Activated CD4-positive, CD25-positive, alpha-beta regulatory T cell treated with anti-CD3 and anti-CD28 coated beads, Interleukin-2, amount 50 U/mL, for 16 hours (primary cell): ENCODE measurements at regions not wholly inside any gene's neighbourhood (a gene's known extent, or its start where the extent isn't known, plus 50 kb on each side); places are given as distances from the start of the nearest gene placed in this dataset.
A peak's percentile ranks its signal among the peaks of the same experiment; 100 is the strongest.
"Not testable (repeated sequence)": the region's sequence is repeated elsewhere in the genome, so short reads cannot be mapped to it uniquely, and the experiment has no call there.

Source experiments
- DNase-seq: peaks from one replicate; pipeline ENCODE4 v3.0.0-alpha.2; 2020; ENCODE audit warnings: low read depth, low spot score

DNA sequence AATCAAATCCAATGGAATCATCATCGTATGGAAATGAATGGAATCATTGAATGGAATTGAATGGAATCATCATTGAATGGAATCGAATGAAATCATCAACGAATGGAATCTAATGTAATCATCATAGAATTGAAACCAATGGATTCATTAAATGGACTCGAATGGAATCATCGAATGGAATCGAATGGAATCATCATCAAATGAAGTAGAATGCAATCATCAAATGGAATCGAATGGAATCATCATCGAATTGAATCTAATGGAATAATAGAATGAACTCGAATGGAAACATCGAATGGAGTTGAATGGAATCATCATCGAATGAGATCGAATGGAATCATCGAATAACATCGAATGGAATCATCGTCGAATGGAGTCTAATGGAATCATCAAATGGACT is 232.8 kb downstream of the SHCBP1 start:
- DNase-seq, result not testable (repeated sequence)

DNA sequence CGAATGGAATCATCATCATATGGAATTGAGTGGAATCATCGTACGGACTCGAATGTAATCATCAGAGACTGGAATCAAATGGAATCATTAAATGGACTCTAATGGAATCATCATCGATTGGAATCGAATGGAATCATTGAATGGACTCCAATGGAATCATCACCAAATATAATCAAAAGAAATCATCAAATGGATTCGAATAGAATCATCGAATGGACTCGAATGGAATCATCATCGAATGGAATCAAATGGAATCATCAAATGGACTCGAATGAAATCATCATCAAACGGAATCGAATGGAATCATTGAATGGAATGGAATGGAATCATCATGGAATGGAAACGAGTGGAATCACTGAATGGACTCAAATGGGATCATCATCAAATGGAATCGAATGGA is 233.5 kb downstream of the SHCBP1 start:
- DNase-seq, result peak; percentile 88

DNA sequence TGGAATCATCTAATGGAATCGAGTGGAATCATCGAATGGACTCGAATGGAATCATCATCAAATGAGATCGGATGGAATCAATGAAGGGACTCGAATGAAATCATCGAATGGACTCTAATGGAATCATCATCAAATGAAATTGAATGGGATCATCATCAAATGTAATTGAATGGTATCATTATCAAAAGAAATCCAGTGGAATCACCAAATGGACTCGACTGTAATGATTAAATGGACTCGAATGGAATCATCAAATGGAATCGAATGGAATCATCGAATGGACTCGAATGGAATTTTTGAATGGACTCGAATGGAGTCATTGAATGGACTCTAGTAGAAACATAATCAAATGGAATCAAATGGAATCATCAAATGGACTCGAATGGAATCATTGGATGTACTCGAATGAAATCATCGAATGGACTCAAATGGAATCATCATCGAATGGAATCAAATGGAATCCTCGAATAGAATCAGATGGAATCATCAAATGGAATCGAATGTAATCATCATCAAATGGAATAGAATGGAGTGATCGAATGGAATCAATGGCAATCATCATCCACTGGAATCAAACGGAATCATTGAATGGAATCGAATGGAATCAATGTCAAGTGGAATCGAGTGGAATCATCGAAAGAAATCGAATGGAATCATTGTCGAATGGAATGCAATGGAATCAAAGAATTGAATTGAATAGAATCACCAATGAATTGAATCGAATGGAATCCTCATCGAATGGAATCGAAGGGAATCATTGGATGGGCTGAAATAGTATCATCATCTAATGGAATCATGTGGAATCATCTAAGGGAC is 234.2 kb downstream of the SHCBP1 start:
- DNase-seq, result peak; percentile 67

DNA sequence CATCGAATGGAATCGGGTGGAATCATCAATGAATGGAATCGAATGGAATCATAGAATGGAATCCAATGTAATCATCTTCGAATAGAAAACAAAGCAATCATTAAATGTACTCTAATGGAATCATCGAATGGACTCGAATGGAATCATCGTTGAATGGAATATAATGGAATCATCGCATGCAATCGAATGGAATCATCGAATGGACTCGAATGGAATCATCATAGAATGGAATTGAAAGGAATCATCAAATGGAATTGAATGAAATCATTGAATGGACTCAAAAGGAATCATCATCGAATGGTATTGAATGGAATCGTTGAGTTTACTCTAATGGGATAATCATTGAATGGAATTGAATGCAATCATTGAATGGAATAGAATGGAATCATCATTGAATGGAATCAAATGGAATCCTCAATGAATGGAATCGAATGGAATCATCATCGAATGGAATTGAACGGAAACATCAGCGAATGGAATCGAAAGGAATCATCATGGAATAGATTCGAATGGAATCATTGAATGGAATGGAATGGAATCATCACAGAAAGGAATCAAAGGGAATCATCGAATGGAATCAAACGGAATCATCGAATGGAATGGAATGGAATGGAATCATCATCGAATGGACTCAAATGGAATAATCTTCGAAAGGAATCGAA is 234.9 kb downstream of the SHCBP1 start:
- not testable (repeated sequence) for DNase-seq

DNA sequence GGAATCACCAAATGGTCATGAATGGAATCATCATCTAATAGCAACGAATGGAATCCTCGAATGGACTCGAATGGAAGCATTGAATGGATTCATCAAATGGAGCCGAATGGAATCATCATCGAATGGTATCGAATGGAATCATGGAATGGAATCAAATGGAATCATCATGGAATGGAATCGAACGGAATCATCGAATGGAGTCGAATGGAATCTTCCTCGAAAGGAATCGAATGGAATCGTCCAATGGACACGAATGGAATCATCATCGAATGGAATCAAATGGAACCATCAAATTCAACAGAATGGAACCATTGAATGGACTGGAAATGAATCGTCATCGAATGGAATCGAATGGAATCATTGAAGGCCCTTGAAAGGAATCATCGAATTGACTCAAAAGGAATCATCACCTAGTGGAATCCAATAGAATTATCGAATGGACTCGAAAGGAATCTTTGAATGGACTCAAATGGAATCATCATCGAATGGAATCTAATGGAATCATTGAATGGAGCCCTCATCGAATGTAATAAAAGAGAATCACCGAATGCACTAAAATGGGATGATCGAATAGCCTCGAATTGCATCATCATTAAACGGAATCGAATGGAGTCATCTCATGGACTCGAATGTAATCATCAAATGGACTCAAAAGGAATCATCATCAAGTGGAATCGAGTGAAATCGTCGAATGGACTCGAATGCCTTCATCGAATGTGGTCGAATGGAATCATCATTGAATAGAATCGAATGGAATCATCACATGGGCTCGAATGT is 236.7 kb downstream of the SHCBP1 start:
- DNase-seq, result not testable (repeated sequence)

DNA sequence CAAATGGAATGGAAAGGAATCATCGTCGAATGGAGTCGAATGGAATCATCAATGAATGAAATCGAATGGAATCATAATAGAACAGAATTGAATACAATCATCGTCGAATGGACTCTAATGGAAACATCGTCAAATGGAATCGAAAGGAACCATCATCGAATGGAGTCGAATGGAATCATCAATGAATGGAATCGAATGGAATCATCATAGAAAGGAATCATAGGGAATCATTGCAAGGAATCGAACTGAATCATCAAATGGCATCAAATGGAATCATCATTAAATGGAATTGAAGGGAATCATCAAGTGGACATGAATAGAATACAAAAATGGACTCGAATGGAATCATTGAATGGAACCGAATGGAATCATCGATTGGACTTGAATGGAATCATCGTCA is 237.6 kb downstream of the SHCBP1 start:
- DNase-seq, result not testable (repeated sequence)

DNA sequence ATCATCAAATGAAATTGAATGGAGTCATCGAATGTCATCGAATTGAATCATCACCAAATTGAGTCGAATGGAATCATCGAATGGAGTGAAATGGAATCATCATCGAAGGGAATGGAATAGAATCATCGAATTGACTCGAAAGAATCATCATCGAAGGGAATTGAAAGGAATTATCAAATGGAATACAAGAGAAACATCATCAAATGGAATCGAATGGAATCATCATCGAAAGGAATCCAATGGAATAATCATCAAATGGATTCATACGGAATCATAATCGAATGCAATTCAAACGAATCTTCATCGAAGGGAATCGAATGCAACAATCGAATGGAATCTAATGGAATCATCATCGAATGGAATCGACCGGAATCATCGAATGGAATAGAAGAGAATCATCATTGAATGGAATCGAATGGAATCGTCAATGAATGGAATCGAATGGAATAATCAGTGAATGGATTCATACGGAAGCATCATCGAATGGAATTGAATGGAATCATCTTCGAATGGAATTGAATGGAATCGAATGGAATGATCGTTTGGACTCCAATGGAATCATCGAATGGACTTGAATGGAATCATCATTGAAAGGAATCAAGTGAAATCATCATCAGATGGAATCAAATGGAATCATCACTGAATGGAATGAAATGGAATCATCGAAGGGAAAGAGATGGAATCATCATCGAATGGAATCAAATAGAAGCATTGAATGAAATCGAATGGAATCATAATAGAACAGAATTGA is 238.2 kb downstream of the SHCBP1 start:
- DNase-seq, result not testable (repeated sequence)

DNA sequence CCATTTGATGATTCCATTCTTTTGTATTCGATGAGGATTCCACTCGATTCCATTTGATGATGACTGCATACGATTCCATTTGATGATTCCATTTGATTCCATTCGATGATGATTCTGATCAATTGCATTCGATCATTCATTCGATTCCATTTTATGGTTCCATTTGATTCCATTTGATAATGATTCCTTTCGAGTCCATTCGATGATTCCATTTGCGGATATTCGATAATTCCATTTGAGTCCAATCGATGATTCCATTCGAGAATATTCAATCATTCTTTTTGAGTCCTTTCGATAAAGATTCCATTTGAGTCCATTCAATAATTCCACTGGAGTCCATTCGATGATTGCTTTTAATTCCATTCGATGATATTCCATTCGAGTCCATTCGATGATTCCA is 239.1 kb downstream of the SHCBP1 start:
- not testable (repeated sequence) for DNase-seq

DNA sequence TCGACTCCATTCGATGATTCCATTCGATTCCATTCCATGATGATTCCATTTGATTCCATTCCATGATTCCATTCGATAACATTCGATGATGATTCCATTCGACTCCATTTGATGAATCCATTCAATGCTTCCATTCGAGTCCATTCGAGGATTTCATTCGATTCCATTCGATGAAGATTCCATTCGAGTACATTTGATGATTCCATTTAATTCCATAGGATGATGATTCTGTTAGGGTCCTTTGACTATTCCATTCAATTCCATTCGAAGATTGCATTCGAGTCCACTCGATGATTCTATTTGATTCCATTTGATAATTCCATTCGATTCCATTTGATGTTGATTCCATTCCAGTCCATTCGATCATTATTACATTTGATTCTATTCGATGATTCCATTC is 239.8 kb downstream of the SHCBP1 start:
- not testable (repeated sequence) for DNase-seq
